PC-9 (cell line): ENCODE measurements at regions not wholly inside any gene's neighbourhood (a gene's known extent, or its start where the extent isn't known, plus 50 kb on each side); places are given as distances from the start of the nearest gene placed in this dataset.

Source experiments
- CTCF ChIP-seq: fragments of 200-600 bp; sonication (generic); conservative IDR thresholded peaks from 2 replicates; pipeline ENCODE4 v1.6.1; 2017; ENCODE audit warnings: mixed run types, antibody characterized with exemption, mild to moderate bottlenecking, moderate library complexity
- EZH2 ChIP-seq: fragments of 200-600 bp; sonication (generic); IDR thresholded peaks from 2 replicates; pipeline ENCODE4 v1.8.0; 2017; ENCODE audit warnings: antibody characterized with exemption, low read depth

GRCh38 chr7:124354201-124354600 lies 321.3 kb upstream of the TMEM229A start:
- TF ChIP-seq CTCF (no peak), EZH2 (no peak)
